GM12873 (cell line): ENCODE measurements at regions not wholly inside any gene's neighbourhood (a gene's known extent, or its start where the extent isn't known, plus 50 kb on each side); places are given as distances from the start of the nearest gene placed in this dataset.

Experiments used
- CTCF ChIP-seq: IDR thresholded peaks from 2 replicates; pipeline ENCODE4 v1.5.1; 2012; ENCODE audit warnings: low read depth, mild to moderate bottlenecking, moderate library complexity, low read length, control low read depth; ENCODE audit not compliant: insufficient read depth; ENCODE audit errors: missing control alignments

- no peak for TF ChIP-seq CTCF
Measured at GRCh38 chr13:53216773-53217172, 188.2 kb downstream of the OLFM4 start.

GRCh38 chr13:53217194-53217593 is 188.6 kb downstream of the OLFM4 start:
- no peak for TF ChIP-seq CTCF

- no peak for TF ChIP-seq CTCF
Measured at GRCh38 chr13:53220038-53220437, 191.4 kb downstream of the OLFM4 start.

GRCh38 chr13:53237696-53238095 is 209.1 kb downstream of the OLFM4 start:
- TF ChIP-seq CTCF = no peak

- no peak for TF ChIP-seq CTCF
Measured at GRCh38 chr13:53238261-53238660, 209.6 kb downstream of the OLFM4 start.

GRCh38 chr13:53240401-53241025 is 211.9 kb downstream of the OLFM4 start:
- no peak for TF ChIP-seq CTCF

- TF ChIP-seq CTCF = no peak
Measured at GRCh38 chr13:53241891-53242348, 213.3 kb downstream of the OLFM4 start.

GRCh38 chr13:53249236-53249635 is 220.6 kb downstream of the OLFM4 start:
- TF ChIP-seq CTCF = no peak
